SU-DHL-6 (cell line): ENCODE measurements at regions not wholly inside any gene's neighbourhood (a gene's known extent, or its start where the extent isn't known, plus 50 kb on each side); places are given as distances from the start of the nearest gene placed in this dataset.

Source experiments
- H2AFZ ChIP-seq: fragments of 200-600 bp; sonication (generic); 2 replicates; pipeline ENCODE4 v1.6.1; 2014; ENCODE audit warnings: low read depth, mild to moderate bottlenecking, moderate library complexity, mixed read lengths, antibody characterized with exemption, low read length; ENCODE audit not compliant: severe bottlenecking
- H3F3A ChIP-seq: fragments of 200-600 bp; shearing (Covaris generic); 2 replicates; pipeline ENCODE4 v1.6.0; 2016; ENCODE audit warnings: antibody characterized with exemption, mild to moderate bottlenecking; ENCODE audit not compliant: insufficient read depth
- H3K27ac ChIP-seq: fragments of 200-600 bp; sonication (generic); 2 replicates; pipeline ENCODE4 v1.5.1; 2016; ENCODE audit warnings: low read depth, mild to moderate bottlenecking, low read length, moderate library complexity, mixed read lengths
- H3K27me3 ChIP-seq: fragments of 200-600 bp; sonication (generic), shearing (Covaris generic); 2 replicates; pipeline ENCODE4 v1.6.0; 2014; ENCODE audit warnings: mild to moderate bottlenecking, low read length
- H3K36me3 ChIP-seq: fragments of 200-600 bp; sonication (generic); 2 replicates; pipeline ENCODE4 v1.6.1; 2014; ENCODE audit warnings: mild to moderate bottlenecking, low read length, mixed read lengths
- H3K4me2 ChIP-seq: fragments of 300-600, 200-600 bp; shearing (Covaris generic), sonication (generic); 2 replicates; pipeline ENCODE4 v1.6.0; 2014; ENCODE audit warnings: low read length, low read depth, mild to moderate bottlenecking; ENCODE audit not compliant: poor library complexity, severe bottlenecking
- H3K4me3 ChIP-seq: fragments of 200-600 bp; sonication (generic); 2 replicates; pipeline ENCODE4 v1.5.1; 2014; ENCODE audit warnings: antibody characterized with exemption, low read length, mild to moderate bottlenecking, mixed read lengths; ENCODE audit not compliant: insufficient read depth, poor library complexity, severe bottlenecking
- H3K79me2 ChIP-seq: fragments of 200-600 bp; sonication (generic); 2 replicates; pipeline ENCODE4 v1.6.1; 2014; ENCODE audit warnings: mild to moderate bottlenecking, low read length, moderate library complexity; ENCODE audit not compliant: insufficient read depth
- H3K9ac ChIP-seq: fragments of 200-600 bp; sonication (generic); 2 replicates; pipeline ENCODE4 v1.7.0; 2014; ENCODE audit warnings: mild to moderate bottlenecking, low read length
- H3K9me2 ChIP-seq: fragments of 200-600 bp; sonication (generic); replicated peaks from 2 replicates; pipeline ENCODE4 v1.6.1; 2014; ENCODE audit warnings: low read length; ENCODE audit not compliant: insufficient read depth
- H3K9me3 ChIP-seq: fragments of 200-600 bp; sonication (generic); 2 replicates; pipeline ENCODE4 v1.6.1; 2014; ENCODE audit warnings: low read length, mixed read lengths; ENCODE audit not compliant: insufficient read depth
- H4K20me1 ChIP-seq: fragments of 200-600 bp; sonication (generic); 2 replicates; pipeline ENCODE4 v1.6.1; 2014; ENCODE audit warnings: low read depth, mild to moderate bottlenecking, antibody characterized with exemption, low read length, moderate library complexity, mixed read lengths
- CTCF ChIP-seq: fragments of 200-600 bp; sonication (generic); IDR thresholded peaks from one replicate; pipeline ENCODE4 v1.5.1; 2017; ENCODE audit warnings: antibody characterized with exemption, mild to moderate bottlenecking, low read length, moderate library complexity; ENCODE audit not compliant: insufficient read depth, poor library complexity, severe bottlenecking
- EZH2phosphoT487 ChIP-seq: fragments of 200-600 bp; sonication (generic), shearing (Covaris generic); conservative IDR thresholded peaks from 2 replicates; pipeline ENCODE4 v1.6.1; 2018; ENCODE audit warnings: mild to moderate bottlenecking, antibody characterized with exemption, low read length, moderate library complexity, mixed read lengths

- H3K27me3 ChIP-seq, result no peaks in the 10 kb centered on the region
- H3K9ac ChIP-seq, result no peak overlapping the region
- H3F3A ChIP-seq, result no peaks in the 10 kb centered on the region
- no peaks in the 10 kb centered on the region for H3K36me3 ChIP-seq
- no peak overlapping the region for H3K4me2 ChIP-seq
- no peak for TF ChIP-seq EZH2phosphoT487
- no peak for TF ChIP-seq CTCF
- H3K79me2 ChIP-seq, result no peaks in the 10 kb centered on the region
- H4K20me1 ChIP-seq, result no peaks in the 10 kb centered on the region
- no peak overlapping the region for H3K4me3 ChIP-seq
- no peak overlapping the region for H2AFZ ChIP-seq
- no peaks in the 10 kb centered on the region for H3K9me3 ChIP-seq
- H3K27ac ChIP-seq, result no peak overlapping the region
- H3K9me2 ChIP-seq, result no peaks in the 10 kb centered on the region
These were observed 81.8 kb upstream of the EGLN3 start for GRCh38 chr14:34032720-34033119.

GRCh38 chr14:34030864-34031263 lies 80.0 kb upstream of the EGLN3 start:
- Histone ChIP-seq H3K79me2 (no peaks in the 10 kb centered on the region), H3K4me2 (no peak overlapping the region), H3K9me3 (no peaks in the 10 kb centered on the region), H2AFZ (no peak overlapping the region), H3F3A (no peaks in the 10 kb centered on the region), H4K20me1 (no peaks in the 10 kb centered on the region), H3K9ac (no peak overlapping the region), H3K27ac (no peak overlapping the region), H3K27me3 (no peaks in the 10 kb centered on the region), H3K4me3 (no peak overlapping the region), H3K36me3 (no peaks in the 10 kb centered on the region), H3K9me2 (no peaks in the 10 kb centered on the region)
- TF ChIP-seq CTCF (no peak), EZH2phosphoT487 (no peak)

GRCh38 chr14:34029921-34030334 lies 79.1 kb upstream of the EGLN3 start:
- Histone ChIP-seq H3K27ac (no peak overlapping the region), H3K4me3 (no peak overlapping the region), H3K9ac (no peak overlapping the region), H3F3A (no peaks in the 10 kb centered on the region), H4K20me1 (no peaks in the 10 kb centered on the region), H3K9me2 (no peaks in the 10 kb centered on the region), H3K27me3 (no peaks in the 10 kb centered on the region), H2AFZ (no peak overlapping the region), H3K79me2 (no peaks in the 10 kb centered on the region), H3K36me3 (no peaks in the 10 kb centered on the region), H3K4me2 (no peak overlapping the region), H3K9me3 (no peaks in the 10 kb centered on the region)
- TF ChIP-seq CTCF (no peak), EZH2phosphoT487 (no peak)
